ENCODE measurements at regions not wholly inside any gene's neighbourhood (a gene's known extent, or its start where the extent isn't known, plus 50 kb on each side); places are given as distances from the start of the nearest gene placed in this dataset.
"Not testable (repeated sequence)": the region's sequence is repeated elsewhere in the genome, so short reads cannot be mapped to it uniquely, and the experiment has no call there.

- TF ChIP-seq, protein P1, sequence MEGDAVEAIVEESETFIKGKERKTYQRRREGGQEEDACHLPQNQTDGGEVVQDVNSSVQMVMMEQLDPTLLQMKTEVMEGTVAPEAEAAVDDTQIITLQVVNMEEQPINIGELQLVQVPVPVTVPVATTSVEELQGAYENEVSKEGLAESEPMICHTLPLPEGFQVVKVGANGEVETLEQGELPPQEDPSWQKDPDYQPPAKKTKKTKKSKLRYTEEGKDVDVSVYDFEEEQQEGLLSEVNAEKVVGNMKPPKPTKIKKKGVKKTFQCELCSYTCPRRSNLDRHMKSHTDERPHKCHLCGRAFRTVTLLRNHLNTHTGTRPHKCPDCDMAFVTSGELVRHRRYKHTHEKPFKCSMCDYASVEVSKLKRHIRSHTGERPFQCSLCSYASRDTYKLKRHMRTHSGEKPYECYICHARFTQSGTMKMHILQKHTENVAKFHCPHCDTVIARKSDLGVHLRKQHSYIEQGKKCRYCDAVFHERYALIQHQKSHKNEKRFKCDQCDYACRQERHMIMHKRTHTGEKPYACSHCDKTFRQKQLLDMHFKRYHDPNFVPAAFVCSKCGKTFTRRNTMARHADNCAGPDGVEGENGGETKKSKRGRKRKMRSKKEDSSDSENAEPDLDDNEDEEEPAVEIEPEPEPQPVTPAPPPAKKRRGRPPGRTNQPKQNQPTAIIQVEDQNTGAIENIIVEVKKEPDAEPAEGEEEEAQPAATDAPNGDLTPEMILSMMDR (IDR thresholded peaks at IDR 0.05) = no peak
Observed at GRCh38 chr7:19353180-19353579, 208.0 kb upstream of the FERD3L start.

DNA sequence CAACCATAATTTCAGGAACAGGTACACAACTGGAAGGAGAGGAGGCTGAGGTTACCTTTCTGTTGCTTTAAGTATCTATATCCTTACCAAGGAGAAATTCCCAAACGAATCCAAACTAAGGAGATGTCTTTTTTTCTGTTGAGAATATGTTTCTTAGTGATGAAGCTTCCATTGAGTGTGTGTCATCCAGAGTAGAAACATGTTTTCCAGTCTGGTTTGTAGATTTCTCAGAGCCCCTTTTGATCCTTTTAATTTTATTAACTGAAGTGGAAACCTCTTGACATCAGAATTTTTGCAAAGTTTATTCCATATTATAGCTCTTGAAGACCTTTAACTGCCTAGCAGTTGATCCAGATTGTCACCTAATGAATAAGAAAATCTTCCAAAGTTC, 207.1 kb upstream of the FERD3L start:
- no peak overlapping the region for H3K4me3 ChIP-seq
- no peaks in the 10 kb centered on the region for H3K4me1 ChIP-seq (ENCODE audit: low read depth)
- H3K9me3 ChIP-seq = peaks cover 14% of the 10 kb centered on the region
- intact Hi-C loops (cut with DNase I, micrococcal nuclease) = no loop called here
- ATAC-seq (no peak), DNase-seq (no peak)
- H3K36me3 ChIP-seq (ENCODE audit: low read depth) = no peaks in the 10 kb centered on the region
- TF ChIP-seq, protein P1 (IDR thresholded peaks at IDR 0.05) = no peak

More at GRCh38 chr7:19353180-19353579, 208.0 kb upstream of the FERD3L start:
- peaks cover 14% of the 10 kb centered on the region for H3K9me3 ChIP-seq
- no peak for ATAC-seq
- H3K4me1 ChIP-seq (ENCODE audit: low read depth) = no peaks in the 10 kb centered on the region
- intact Hi-C loops (cut with DNase I, micrococcal nuclease) = no loop called here
- DNase-seq = no peak
- H3K4me3 ChIP-seq = no peak overlapping the region
- H3K36me3 ChIP-seq (ENCODE audit: low read depth) = no peaks in the 10 kb centered on the region

GRCh38 chr7:19351341-19352304, 206.4 kb upstream of the FERD3L start:
- Histone ChIP-seq H3K4me3 (no peak overlapping the region), H3K36me3 (ENCODE audit: low read depth) (no peaks in the 10 kb centered on the region), H3K9me3 (peaks cover 13% of the 10 kb centered on the region), H3K4me1 (ENCODE audit: low read depth) (no peaks in the 10 kb centered on the region)
- no peak for ATAC-seq
- intact Hi-C loops (cut with DNase I, micrococcal nuclease) = no loop called here
- no peak for DNase-seq
- TF ChIP-seq, protein P1 (IDR thresholded peaks at IDR 0.05) = no peak

DNA sequence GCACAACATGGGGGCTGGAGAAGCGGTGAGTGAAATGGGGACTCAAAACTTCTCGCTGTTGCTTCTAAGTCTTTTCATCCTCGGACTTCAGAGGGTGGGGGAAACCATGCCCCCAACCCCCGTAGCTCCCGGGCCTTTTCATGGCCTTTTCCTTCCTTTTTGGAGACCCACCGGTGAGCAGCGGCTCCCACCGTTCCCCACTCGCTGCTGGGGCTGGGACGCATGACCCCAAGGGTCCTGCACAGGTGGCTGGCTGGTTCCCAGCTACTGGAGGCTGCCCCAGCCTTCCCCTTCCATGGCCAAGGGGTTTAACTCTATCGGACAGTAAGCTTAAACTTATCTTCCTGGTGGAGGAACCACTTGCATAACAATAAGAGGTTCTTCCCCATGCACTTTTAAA, 194.3 kb upstream of the FERD3L start:
- DNase-seq (no peak), ATAC-seq (no peak)
- TF ChIP-seq, protein P1 (IDR thresholded peaks at IDR 0.05) = no peak
- intact Hi-C loops (cut with DNase I, micrococcal nuclease) = no loop called here
- no peaks in the 10 kb centered on the region for H3K36me3 ChIP-seq (ENCODE audit: low read depth)
- no peak overlapping the region for H3K4me3 ChIP-seq
- H3K9me3 ChIP-seq = peaks cover 21% of the 10 kb centered on the region
- H3K4me1 ChIP-seq (ENCODE audit: low read depth) = no peaks in the 10 kb centered on the region

GRCh38 chr7:19338512-19338911, 193.3 kb upstream of the FERD3L start:
- intact Hi-C loops (cut with DNase I, micrococcal nuclease); H3K4me3 ChIP-seq; H3K4me1 ChIP-seq (ENCODE audit: low read depth); ATAC-seq; DNase-seq; H3K36me3 ChIP-seq (ENCODE audit: low read depth): not testable (repeated sequence)
- peaks cover 16% of the 10 kb centered on the region for H3K9me3 ChIP-seq

DNA sequence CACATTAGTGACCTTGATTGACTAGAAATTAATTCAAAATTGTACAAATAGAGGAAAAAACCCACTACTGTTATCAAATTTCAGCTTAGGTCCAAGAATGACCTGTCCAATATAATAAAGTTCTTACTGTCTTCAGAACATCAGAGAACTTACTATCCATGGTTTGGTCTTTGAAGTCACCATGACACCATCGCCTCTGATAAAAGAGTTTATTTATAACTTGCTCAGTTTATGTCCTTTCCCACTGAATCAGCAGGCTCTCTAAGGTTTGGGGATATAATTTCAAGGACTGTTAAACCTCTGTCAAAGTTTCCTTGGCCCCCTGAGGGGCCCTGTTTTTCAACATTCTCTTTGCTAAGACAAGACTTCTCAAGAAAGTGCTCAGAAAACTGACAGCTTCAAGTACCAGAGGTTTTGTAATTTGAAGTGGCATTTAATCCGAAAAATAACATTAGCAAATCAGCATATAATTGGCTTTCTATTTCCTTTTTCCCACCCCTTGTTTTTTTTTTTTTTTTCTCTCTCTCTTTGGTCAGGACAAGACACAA, 191.7 kb upstream of the FERD3L start:
- intact Hi-C loops (cut with DNase I, micrococcal nuclease) = no loop called here
- DNase-seq (no peak), ATAC-seq (no peak)
- Histone ChIP-seq H3K9me3 (peaks cover 13% of the 10 kb centered on the region), H3K4me1 (ENCODE audit: low read depth) (no peaks in the 10 kb centered on the region), H3K36me3 (ENCODE audit: low read depth) (no peaks in the 10 kb centered on the region), H3K4me3 (no peak overlapping the region)
- TF ChIP-seq, protein P1 (IDR thresholded peaks at IDR 0.05) = no peak
